Epidermal melanocyte (primary cell): ENCODE measurements at regions not wholly inside any gene's neighbourhood (a gene's known extent, or its start where the extent isn't known, plus 50 kb on each side); places are given as distances from the start of the nearest gene placed in this dataset.

Source experiments
- DNase-seq: peaks from one replicate; pipeline ENCODE4 v3.0.0; 2011; ENCODE audit warnings: low spot score; ENCODE audit not compliant: insufficient read length

GRCh38 chr17:79160980-79161636 is 86.5 kb downstream of the ENGASE start:
- no peak for DNase-seq

DNA sequence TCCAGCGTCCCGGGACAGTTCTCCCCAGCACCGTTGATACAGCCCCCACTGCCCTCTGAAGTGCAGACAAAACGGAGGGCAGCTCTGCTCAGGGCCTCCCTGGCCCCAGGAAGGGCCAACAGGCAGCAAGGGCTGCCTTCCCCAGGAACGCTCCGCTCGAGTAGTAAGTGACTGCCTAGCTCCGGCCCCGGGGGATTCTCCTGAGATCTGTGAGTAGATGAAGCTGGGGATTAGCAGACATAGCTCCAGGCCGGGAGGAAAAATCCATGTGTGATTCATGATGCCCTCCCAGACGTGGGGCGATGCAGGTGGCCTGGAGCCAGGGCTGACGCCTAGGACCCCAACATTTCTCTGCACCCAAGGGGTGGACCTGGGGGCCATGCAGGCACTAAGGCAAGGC is 85.3 kb downstream of the ENGASE start:
- no peak for DNase-seq

DNA sequence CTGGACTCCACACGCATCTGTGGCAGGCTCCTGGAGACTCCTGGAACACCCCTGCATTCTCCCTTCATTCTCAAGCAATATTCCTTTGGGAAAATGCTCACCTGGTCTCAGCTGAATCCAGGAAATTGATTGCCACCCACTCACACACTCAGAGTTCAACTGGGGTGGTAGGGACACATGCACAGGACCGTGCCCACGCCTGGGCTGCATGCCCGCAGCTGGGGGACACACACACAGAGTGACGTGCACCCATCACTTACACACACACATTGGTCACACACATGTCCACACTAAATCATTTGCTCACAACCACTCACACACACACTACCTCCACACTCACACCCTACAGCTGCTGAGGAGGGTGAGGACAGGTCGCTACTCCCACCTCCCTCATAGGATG is 84.8 kb downstream of the ENGASE start:
- DNase-seq = no peak

DNA sequence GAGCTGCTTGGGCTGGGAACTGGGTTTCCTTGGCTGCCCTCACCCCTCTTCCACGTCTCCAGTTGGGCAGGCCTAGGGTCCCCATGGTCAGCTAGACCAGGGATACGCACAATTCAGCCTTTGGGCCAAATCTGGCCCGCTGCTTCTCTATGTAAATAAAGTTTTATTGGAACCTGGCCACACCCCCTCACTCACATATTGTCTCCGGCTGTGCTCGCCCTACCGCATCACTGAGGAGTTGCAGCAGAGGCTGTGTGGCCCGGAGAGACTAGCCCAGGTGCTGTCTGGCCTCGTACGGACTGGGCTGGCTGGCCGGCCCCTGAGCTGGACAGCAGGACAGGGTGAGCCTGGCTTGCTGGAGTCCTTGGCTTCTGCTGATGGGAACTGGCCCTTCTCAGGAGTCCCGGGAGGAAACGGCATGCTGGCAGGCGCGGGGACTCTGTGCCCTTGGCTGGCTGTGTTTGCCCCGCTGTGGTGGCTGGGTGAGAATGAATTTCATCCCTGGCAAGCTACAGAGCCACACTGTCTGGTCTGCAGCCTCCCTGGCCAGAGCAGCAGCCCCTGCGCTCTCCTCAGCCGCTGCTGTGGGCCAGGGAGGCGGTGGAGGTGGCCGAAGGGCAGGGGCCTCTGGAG is 82.0 kb downstream of the ENGASE start:
- DNase-seq = no peak

DNA sequence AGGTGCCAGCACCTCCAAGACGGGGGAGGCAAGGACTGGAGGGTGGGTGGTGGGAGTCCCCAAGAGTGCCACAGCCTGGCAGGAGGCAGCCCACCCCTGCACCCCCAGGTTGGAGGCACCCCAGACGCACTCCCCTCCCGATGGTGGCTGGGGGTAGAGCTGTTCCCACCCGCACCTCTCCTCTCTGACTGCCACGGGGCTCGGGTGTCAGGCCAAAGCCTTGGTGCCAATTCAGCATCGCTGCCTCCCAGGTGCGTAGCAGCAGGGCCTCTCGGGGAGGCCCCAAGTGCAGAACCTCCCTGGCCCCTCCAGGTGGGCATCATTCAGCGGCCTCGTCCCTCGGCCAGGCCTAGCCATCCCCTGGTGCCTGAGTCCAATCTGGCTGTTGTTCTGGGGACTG is 81.1 kb downstream of the ENGASE start:
- no peak for DNase-seq

GRCh38 chr17:79154951-79155585 is 80.4 kb downstream of the ENGASE start:
- no peak for DNase-seq

DNA sequence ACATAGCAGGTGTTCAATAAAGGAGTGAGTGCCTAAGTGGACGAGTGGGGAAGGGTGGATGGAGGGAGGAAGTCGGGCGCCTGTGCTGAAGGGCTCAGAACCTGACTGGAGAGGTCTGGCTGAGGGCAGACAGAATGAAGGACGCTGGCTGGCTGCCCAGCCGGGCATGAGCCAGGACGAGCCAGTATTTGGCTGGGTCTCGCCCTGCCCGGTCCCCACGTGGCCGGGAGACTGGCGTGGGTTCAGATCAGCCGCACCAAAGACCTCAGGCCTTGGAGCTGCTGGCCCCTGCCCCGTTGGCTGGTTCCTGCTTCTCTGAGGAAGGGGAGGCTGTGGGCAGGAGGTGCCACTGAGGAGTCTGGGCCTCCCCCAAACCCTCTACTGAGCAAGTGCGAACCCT is 79.8 kb downstream of the ENGASE start:
- DNase-seq = no peak

GRCh38 chr17:79153367-79154130 is 78.9 kb downstream of the ENGASE start:
- DNase-seq = no peak

DNA sequence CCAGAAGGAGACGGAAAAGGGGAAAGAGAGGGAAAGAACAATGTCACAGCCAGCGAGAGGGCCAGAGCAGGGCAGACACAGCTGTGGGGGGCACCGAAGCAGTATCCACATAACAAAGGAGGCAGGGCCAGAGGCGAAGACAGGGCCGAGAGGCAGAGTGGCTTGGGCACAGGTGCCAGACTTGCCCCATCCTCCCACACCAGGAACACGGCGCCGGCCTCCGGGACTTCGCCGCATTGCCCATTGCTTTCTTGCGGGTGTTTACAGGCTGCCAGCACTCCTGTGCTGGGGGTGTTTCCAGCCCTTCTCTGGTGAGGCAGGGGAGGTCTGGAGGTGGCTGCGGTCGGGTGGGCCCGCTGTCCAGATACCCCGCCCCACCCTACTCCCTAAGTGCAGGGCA is 78.0 kb downstream of the ENGASE start:
- no peak for DNase-seq

DNA sequence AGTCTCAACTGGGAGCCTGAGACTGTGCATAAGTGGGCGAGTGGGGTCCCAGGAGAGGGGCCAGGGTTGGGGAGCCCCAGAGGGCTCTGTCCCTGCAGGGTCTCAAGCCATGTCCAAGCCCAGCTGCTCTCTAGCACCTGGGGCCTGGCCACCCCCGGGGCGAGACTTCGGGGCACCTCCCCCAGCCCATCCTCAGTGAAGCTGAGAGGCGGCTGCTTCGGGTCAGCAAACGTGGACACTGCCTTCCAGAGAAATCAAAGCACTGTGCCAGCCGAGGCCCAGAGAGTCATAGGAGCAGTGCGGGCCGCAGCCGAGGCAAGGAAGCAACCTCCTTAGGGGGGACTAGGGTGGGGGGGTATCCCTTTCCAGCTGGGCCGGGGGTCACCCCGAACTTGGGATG is 77.5 kb downstream of the ENGASE start:
- DNase-seq = no peak

- no peak for DNase-seq
Measured at GRCh38 chr17:79150799-79151198, 76.2 kb downstream of the ENGASE start.

- DNase-seq = no peak
Measured at GRCh38 chr17:79150035-79150733, 75.6 kb downstream of the ENGASE start.

GRCh38 chr17:79148584-79148983 is 74.0 kb downstream of the ENGASE start:
- no peak for DNase-seq

GRCh38 chr17:79147746-79148506 is 73.3 kb downstream of the ENGASE start:
- DNase-seq = no peak

GRCh38 chr17:79146562-79146961 is 71.9 kb downstream of the ENGASE start:
- DNase-seq = no peak

DNA sequence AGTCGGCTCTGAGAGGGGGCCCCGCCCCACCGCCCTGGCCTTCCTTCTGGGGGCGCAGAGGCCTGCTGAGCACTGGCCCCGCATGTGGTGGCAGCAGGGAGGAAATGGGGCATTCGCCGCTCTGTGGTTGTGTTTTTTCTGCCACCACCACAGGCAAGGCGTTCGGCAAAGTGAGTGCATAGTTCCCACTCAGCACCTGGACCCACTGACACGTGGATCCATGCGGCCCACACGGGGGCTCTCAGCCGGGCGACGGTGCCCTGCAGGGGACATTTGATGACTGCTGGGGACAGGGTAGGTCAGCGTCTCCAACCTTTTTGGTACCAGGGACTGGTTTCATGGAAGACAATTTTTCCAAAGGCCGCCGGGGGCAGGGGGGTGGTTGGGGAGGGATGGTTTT is 70.9 kb downstream of the ENGASE start:
- no peak for DNase-seq

- no peak for DNase-seq
Measured at GRCh38 chr17:79144133-79144532, 69.5 kb downstream of the ENGASE start.

DNA sequence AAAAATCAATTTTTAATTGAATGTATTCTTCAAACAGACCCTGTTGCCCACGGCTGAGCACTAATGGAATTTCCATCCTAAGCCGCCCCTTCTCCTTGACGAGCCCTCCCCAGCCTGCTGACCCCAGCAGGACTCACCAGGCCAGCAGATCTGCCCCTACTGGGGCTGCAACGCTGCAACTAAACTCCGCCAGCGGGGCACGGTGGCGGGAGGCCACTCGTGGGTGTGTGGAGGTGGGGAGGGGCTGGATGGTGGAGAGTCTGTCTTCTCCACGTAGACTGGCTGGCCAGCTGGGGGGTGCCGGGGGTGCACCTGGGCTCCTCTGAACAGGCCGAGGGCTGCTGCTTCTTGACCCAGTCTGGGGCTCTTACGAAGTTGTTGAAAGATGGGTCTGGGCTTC is 67.8 kb downstream of the ENGASE start:
- DNase-seq = no peak

DNA sequence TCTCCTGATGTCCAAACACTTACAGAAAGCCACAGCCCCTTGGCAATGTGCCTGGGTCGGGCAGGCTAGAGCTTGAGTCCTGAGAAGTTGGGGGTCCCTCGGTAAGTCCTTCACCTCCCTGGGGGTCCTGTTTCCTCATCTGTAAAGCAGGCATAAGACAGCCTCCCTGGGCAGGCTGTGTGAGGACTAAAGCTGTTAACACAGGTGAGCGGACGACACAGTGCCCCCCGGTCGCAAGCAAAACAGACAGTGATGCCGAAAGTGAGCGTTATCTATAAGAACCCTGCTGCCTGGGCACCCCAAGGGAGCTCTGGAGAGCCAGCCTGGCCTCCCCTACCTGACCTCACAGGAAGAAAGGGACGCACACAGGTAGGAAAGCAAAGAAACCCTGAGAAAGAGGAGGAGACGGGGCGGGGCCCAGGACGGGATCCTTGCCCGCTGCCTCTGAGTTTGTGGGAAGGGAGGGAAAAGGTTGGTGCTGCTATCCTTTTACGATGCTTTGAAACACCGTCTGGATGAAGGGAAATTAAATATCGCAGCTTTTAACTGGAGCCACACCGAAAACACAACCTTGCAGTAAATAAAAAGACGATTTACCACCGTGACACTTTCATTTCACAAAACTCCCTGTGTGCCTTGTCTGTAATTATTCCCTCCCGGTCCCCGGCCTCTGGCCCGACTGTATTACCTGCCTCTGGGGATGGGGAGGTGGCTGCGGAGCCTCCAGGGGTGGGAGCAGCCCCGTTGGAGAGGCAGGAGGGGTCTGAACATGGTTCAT is 67.1 kb downstream of the ENGASE start:
- no peak for DNase-seq

DNA sequence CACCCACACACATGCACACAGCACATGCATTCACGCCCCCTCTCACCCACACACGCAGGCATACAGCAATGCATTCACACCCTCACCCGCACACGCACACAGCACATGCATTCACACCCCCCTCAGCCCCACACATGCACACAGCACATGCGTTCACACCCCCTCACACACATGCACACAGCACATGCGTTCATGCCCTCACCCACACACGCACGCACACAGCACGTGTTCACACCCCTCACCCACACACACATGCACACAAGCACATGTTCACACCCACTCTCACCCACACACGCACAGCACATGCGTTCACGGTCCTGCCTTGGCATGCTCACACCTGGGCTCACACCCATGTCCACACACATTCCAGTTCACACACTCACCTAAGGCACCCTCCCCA is 64.2 kb downstream of the ENGASE start:
- DNase-seq = no peak
